ENCODE measurements at regions not wholly inside any gene's neighbourhood (a gene's known extent, or its start where the extent isn't known, plus 50 kb on each side); places are given as distances from the start of the nearest gene placed in this dataset.

- TF ChIP-seq CTCF (IDR thresholded peaks at IDR 0.05; ENCODE audit: low read depth, low read length) (no peak), MAX (IDR thresholded peaks at IDR 0.05; ENCODE audit: low read depth, low read length) (no peak)
Observed at GRCh38 chr5:148897842-148898241, 71.4 kb downstream of the ADRB2 start.

All from NB4 (cell line).